ENCODE measurements at regions not wholly inside any gene's neighbourhood (a gene's known extent, or its start where the extent isn't known, plus 50 kb on each side); places are given as distances from the start of the nearest gene placed in this dataset.

GRCh38 chr1:200337831-200338230 is 72.0 kb downstream of the ZNF281 start:
- no peak overlapping the region for H3K9ac ChIP-seq (ENCODE audit: insufficient read depth in 1 of 2, low read depth in 2 of 2, low read length in 2 of 2)
- no peak for FAIRE-seq
- H3K27me3 ChIP-seq (ENCODE audit: control insufficient read depth in 2 of 2, insufficient read depth in 2 of 2, low read length in 2 of 2): peaks cover 14 to 31% of the 10 kb centered on the region in 2 experiments
- H3K36me3 ChIP-seq (ENCODE audit: control insufficient read depth, insufficient read depth, low read length): no peaks in the 10 kb centered on the region
- ChIA-PET POLR2A (interaction anchor here (0.9 kb wide), 1 partner anchor 10 kb away, joined by 3 read pairs; no protein-coding TSS in a partner anchor), CTCF (ENCODE audit: low intra/inter-chr PET ratio) (no interaction called here)
- no peak for ATAC-seq
- H3K79me2 ChIP-seq (ENCODE audit: control insufficient read depth, insufficient read depth, low read length): no peaks in the 10 kb centered on the region
- no peak overlapping the region for H3K27ac ChIP-seq (ENCODE audit: extremely low read depth, low read depth, low read length)
- peaks cover 3% of the 10 kb centered on the region; the same call in 1 of the 2 replicates for H4K20me1 ChIP-seq (replicated peaks; ENCODE audit: control insufficient read depth, insufficient read depth, low read length)
- intact Hi-C loops (cut with micrococcal nuclease) (no loop called here), in situ Hi-C loops (cut with MboI) (no loop called here)
- DNase-seq (ENCODE audit: extremely low read depth in 1 of 4, low spot score in 3 of 4): no peak
- H3K4me3 ChIP-seq: no peak overlapping the region
- H2AFZ ChIP-seq (ENCODE audit: low read depth, low read length): no peak overlapping the region
- H3K9me1 ChIP-seq (ENCODE audit: control insufficient read depth, insufficient read depth, low read length): no peaks in the 10 kb centered on the region
- H3K4me1 ChIP-seq (replicated peaks in 1 of 2; ENCODE audit: control insufficient read depth in 2 of 2, insufficient read depth in 2 of 2, low read length in 2 of 2): no peaks in the 10 kb centered on the region
- H3K4me2 ChIP-seq (ENCODE audit: insufficient read depth, low read length): no peak overlapping the region
- H3K9me3 ChIP-seq (replicated peaks; ENCODE audit: control insufficient read depth, insufficient read depth, low read depth, low read length): no peaks in the 10 kb centered on the region
- WGBS (ENCODE audit: insufficient coverage, low coverage, missing lambda C conversion rate): 4% methylated on average over 3 of the region's 3 CpGs
- BruUV-seq (replicated peaks): no TSS peak
- TF ChIP-seq SP1 (CRISPR knock-in tag; IDR thresholded peaks at IDR 0.05) (no peak), ZBTB8A (IDR thresholded peaks at IDR 0.05; ENCODE audit: partially characterized antibody) (no peak), POLR2A (conservative IDR thresholded peaks at IDR 0.05) (no peak), ZBTB40 (IDR thresholded peaks at IDR 0.05) (no peak), ZBTB40 (CRISPR knock-in tag; IDR thresholded peaks at IDR 0.05) (no peak), SRF (CRISPR knock-in tag; IDR thresholded peaks at IDR 0.05) (no peak), ZNF274 (IDR thresholded peaks at IDR 0.05; ENCODE audit: borderline replicate concordance, low read depth, low read length) (no peak), ZNF76 (CRISPR knock-in tag; IDR thresholded peaks at IDR 0.05; ENCODE audit: borderline replicate concordance) (no peak), STAT5A (IDR thresholded peaks at IDR 0.05; ENCODE audit: borderline replicate concordance, low read length) (no peak), ZNF512 (tag; IDR thresholded peaks at IDR 0.05) (no peak), MEF2A (IDR thresholded peaks at IDR 0.05; ENCODE audit: control insufficient read depth, low read depth, low read length) (no peak), ZNF436 (CRISPR knock-in tag; IDR thresholded peaks at IDR 0.05) (no peak), POLR2AphosphoS5 (IDR thresholded peaks at IDR 0.05; ENCODE audit: control insufficient read depth, insufficient read depth, low read depth, low read length) (no peak), ZNF384 (IDR thresholded peaks at IDR 0.05; ENCODE audit: low read depth, low read length) (no peak)
